ENCODE measurements at regions not wholly inside any gene's neighbourhood (a gene's known extent, or its start where the extent isn't known, plus 50 kb on each side); places are given as distances from the start of the nearest gene placed in this dataset.

- TF ChIP-seq POLR2A (IDR thresholded peaks at IDR 0.05; ENCODE audit: low read depth, low read length) (no peak), POLR2AphosphoS5 (IDR thresholded peaks at IDR 0.05; ENCODE audit: insufficient read depth, low read depth, low read length) (no peak), MYC (IDR thresholded peaks at IDR 0.05; ENCODE audit: low read depth, low read length) (no peak), EZH2 (IDR thresholded peaks at IDR 0.05; ENCODE audit: borderline replicate concordance, low read depth, low read length, severe bottlenecking) (no peak), FOS (IDR thresholded peaks at IDR 0.05; ENCODE audit: borderline replicate concordance, insufficient read depth, low read length) (no peak), JUN (IDR thresholded peaks at IDR 0.05; ENCODE audit: borderline replicate concordance, insufficient read depth, insufficient read length, low read depth) (no peak)
- TF ChIP-seq, protein P1, sequence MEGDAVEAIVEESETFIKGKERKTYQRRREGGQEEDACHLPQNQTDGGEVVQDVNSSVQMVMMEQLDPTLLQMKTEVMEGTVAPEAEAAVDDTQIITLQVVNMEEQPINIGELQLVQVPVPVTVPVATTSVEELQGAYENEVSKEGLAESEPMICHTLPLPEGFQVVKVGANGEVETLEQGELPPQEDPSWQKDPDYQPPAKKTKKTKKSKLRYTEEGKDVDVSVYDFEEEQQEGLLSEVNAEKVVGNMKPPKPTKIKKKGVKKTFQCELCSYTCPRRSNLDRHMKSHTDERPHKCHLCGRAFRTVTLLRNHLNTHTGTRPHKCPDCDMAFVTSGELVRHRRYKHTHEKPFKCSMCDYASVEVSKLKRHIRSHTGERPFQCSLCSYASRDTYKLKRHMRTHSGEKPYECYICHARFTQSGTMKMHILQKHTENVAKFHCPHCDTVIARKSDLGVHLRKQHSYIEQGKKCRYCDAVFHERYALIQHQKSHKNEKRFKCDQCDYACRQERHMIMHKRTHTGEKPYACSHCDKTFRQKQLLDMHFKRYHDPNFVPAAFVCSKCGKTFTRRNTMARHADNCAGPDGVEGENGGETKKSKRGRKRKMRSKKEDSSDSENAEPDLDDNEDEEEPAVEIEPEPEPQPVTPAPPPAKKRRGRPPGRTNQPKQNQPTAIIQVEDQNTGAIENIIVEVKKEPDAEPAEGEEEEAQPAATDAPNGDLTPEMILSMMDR (IDR thresholded peaks at IDR 0.05; ENCODE audit: extremely low read depth in 1 of 2, insufficient read depth in 1 of 2, low read depth in 1 of 2, low read length in 2 of 2): no peak
- TF ChIP-seq, protein P2, sequence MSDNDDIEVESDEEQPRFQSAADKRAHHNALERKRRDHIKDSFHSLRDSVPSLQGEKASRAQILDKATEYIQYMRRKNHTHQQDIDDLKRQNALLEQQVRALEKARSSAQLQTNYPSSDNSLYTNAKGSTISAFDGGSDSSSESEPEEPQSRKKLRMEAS (IDR thresholded peaks at IDR 0.05; ENCODE audit: insufficient read depth, insufficient read length): no peak
Measured at GRCh38 chr9:91029650-91030361, 228.2 kb downstream of the SYK start.
